ENCODE measurements at regions not wholly inside any gene's neighbourhood (a gene's known extent, or its start where the extent isn't known, plus 50 kb on each side); places are given as distances from the start of the nearest gene placed in this dataset.

GRCh38 chr3:11739706-11740105, 96.0 kb upstream of the VGLL4 start:
- TF ChIP-seq TEAD4 (IDR thresholded peaks at IDR 0.05; ENCODE audit: borderline replicate concordance, insufficient read depth) (no peak), EZH2phosphoT487 (IDR thresholded peaks at IDR 0.05; ENCODE audit: borderline replicate concordance, low read depth) (no peak), GABPA (IDR thresholded peaks at IDR 0.05; ENCODE audit: low read depth) (no peak), MXI1 (IDR thresholded peaks at IDR 0.05; ENCODE audit: low read depth, low read length) (no peak), FOXJ3 (CRISPR knock-in tag; IDR thresholded peaks at IDR 0.05) (no peak), RFX5 (IDR thresholded peaks at IDR 0.05; ENCODE audit: low read length) (no peak), YY1 (IDR thresholded peaks at IDR 0.05; ENCODE audit: low read depth) (no peak), SMC3 (IDR thresholded peaks at IDR 0.05; ENCODE audit: low read depth, low read length) (no peak), TAF1 (IDR thresholded peaks at IDR 0.05; ENCODE audit: borderline replicate concordance, low read depth, low read length) (no peak), MAX (IDR thresholded peaks at IDR 0.05; ENCODE audit: low read depth) (no peak), TCF12 (IDR thresholded peaks at IDR 0.05) (no peak), PBX3 (IDR thresholded peaks at IDR 0.05) (no peak)
- TF ChIP-seq, protein P1, sequence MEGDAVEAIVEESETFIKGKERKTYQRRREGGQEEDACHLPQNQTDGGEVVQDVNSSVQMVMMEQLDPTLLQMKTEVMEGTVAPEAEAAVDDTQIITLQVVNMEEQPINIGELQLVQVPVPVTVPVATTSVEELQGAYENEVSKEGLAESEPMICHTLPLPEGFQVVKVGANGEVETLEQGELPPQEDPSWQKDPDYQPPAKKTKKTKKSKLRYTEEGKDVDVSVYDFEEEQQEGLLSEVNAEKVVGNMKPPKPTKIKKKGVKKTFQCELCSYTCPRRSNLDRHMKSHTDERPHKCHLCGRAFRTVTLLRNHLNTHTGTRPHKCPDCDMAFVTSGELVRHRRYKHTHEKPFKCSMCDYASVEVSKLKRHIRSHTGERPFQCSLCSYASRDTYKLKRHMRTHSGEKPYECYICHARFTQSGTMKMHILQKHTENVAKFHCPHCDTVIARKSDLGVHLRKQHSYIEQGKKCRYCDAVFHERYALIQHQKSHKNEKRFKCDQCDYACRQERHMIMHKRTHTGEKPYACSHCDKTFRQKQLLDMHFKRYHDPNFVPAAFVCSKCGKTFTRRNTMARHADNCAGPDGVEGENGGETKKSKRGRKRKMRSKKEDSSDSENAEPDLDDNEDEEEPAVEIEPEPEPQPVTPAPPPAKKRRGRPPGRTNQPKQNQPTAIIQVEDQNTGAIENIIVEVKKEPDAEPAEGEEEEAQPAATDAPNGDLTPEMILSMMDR (IDR thresholded peaks at IDR 0.05): no peak
- TF ChIP-seq, protein P2, sequence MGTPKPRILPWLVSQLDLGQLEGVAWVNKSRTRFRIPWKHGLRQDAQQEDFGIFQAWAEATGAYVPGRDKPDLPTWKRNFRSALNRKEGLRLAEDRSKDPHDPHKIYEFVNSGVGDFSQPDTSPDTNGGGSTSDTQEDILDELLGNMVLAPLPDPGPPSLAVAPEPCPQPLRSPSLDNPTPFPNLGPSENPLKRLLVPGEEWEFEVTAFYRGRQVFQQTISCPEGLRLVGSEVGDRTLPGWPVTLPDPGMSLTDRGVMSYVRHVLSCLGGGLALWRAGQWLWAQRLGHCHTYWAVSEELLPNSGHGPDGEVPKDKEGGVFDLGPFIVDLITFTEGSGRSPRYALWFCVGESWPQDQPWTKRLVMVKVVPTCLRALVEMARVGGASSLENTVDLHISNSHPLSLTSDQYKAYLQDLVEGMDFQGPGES (IDR thresholded peaks at IDR 0.05; ENCODE audit: low read depth, low read length): no peak

All from SK-N-SH (cell line).